ENCODE measurements at regions not wholly inside any gene's neighbourhood (a gene's known extent, or its start where the extent isn't known, plus 50 kb on each side); places are given as distances from the start of the nearest gene placed in this dataset.

GRCh38 chr3:144033863-144034262 is 62.2 kb downstream of the DIPK2A start:
- TF ChIP-seq, protein P1, sequence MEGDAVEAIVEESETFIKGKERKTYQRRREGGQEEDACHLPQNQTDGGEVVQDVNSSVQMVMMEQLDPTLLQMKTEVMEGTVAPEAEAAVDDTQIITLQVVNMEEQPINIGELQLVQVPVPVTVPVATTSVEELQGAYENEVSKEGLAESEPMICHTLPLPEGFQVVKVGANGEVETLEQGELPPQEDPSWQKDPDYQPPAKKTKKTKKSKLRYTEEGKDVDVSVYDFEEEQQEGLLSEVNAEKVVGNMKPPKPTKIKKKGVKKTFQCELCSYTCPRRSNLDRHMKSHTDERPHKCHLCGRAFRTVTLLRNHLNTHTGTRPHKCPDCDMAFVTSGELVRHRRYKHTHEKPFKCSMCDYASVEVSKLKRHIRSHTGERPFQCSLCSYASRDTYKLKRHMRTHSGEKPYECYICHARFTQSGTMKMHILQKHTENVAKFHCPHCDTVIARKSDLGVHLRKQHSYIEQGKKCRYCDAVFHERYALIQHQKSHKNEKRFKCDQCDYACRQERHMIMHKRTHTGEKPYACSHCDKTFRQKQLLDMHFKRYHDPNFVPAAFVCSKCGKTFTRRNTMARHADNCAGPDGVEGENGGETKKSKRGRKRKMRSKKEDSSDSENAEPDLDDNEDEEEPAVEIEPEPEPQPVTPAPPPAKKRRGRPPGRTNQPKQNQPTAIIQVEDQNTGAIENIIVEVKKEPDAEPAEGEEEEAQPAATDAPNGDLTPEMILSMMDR (IDR thresholded peaks at IDR 0.05) = no peak
- no peak overlapping the region for H3K27ac ChIP-seq (ENCODE audit: low read depth in 1 of 2, low read length in 2 of 2)
- no peaks in the 10 kb centered on the region for H3K9me3 ChIP-seq (ENCODE audit: control insufficient read depth in 1 of 2, insufficient read depth in 1 of 2, low read length in 2 of 2)
- H3K4me1 ChIP-seq (ENCODE audit: insufficient read depth, low read length) = no peaks in the 10 kb centered on the region
- intact Hi-C loops (cut with DNase I, micrococcal nuclease) = no loop called here
- no peak for ATAC-seq (ENCODE audit: poor library complexity)
- H3K27ac Mint-ChIP-seq = no peak overlapping the region
- no peak for DNase-seq
- H3K4me1 Mint-ChIP-seq (ENCODE audit: low read depth) = no peaks in the 10 kb centered on the region
- CTCF ChIA-PET = no interaction called here
- no peaks in the 10 kb centered on the region for H3K36me3 Mint-ChIP-seq (ENCODE audit: low read depth)
- H3K36me3 ChIP-seq (ENCODE audit: insufficient read depth, low read length) = no peaks in the 10 kb centered on the region
- no peaks in the 10 kb centered on the region for H3K27me3 Mint-ChIP-seq
- POLR2A ChIA-PET = no interaction called here
- H3K9me3 Mint-ChIP-seq = no peaks in the 10 kb centered on the region
- H3K4me3 ChIP-seq (ENCODE audit: low read length) = no peak overlapping the region
- H3K4me3 Mint-ChIP-seq = no peak overlapping the region
- no peaks in the 10 kb centered on the region for H3K27me3 ChIP-seq (ENCODE audit: control insufficient read depth in 1 of 2, insufficient read depth in 2 of 2, low read length in 2 of 2)

- no peaks in the 10 kb centered on the region for H3K9me3 Mint-ChIP-seq
- H3K4me3 Mint-ChIP-seq = no peak overlapping the region
- H3K27me3 ChIP-seq (ENCODE audit: control insufficient read depth in 1 of 2, insufficient read depth in 2 of 2, low read length in 2 of 2) = peaks cover 0 to 7% of the 10 kb centered on the region in 2 experiments
- peaks cover 5% of the 10 kb centered on the region for H3K27me3 Mint-ChIP-seq
- H3K4me1 ChIP-seq (ENCODE audit: insufficient read depth, low read length) = no peaks in the 10 kb centered on the region
- no peak overlapping the region for H3K27ac Mint-ChIP-seq
- ChIA-PET POLR2A (no interaction called here), CTCF (no interaction called here)
- intact Hi-C loops (cut with DNase I, micrococcal nuclease) = no loop called here
- no peak overlapping the region for H3K4me3 ChIP-seq (ENCODE audit: low read length)
- DNase-seq = no peak
- H3K36me3 ChIP-seq (ENCODE audit: insufficient read depth, low read length) = no peaks in the 10 kb centered on the region
- TF ChIP-seq, protein P1 (IDR thresholded peaks at IDR 0.05) = no peak
- H3K36me3 Mint-ChIP-seq (ENCODE audit: low read depth) = no peaks in the 10 kb centered on the region
- no peaks in the 10 kb centered on the region for H3K4me1 Mint-ChIP-seq (ENCODE audit: low read depth)
- no peak for ATAC-seq (ENCODE audit: poor library complexity)
- H3K27ac ChIP-seq (ENCODE audit: low read depth in 1 of 2, low read length in 2 of 2) = no peak overlapping the region
- no peaks in the 10 kb centered on the region for H3K9me3 ChIP-seq (ENCODE audit: control insufficient read depth in 1 of 2, insufficient read depth in 1 of 2, low read length in 2 of 2)
These were observed 63.2 kb downstream of the DIPK2A start for GRCh38 chr3:144034715-144035290.

DNA sequence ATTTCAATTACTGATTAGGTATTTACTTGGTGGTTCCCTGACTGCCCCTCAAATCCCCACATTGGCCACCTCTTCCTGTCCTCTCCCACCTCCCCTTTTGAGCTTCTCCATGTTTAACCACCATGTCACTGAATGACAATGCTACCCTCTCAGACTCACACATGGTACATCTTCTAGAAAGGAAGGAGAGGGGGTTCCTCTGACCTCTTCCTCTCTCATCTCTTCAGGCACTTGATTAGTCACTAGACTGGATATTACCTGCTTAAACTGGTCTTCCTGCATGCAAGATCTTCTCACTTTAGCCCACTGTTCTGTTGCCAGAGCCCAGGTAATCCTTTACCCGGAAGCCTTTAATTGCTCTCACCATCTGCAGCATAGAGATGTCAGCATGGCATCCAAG is 64.9 kb downstream of the DIPK2A start:
- Mint-ChIP-seq H3K27me3 (peaks cover 9% of the 10 kb centered on the region), H3K9me3 (no peaks in the 10 kb centered on the region), H3K27ac (no peak overlapping the region), H3K36me3 (ENCODE audit: low read depth) (no peaks in the 10 kb centered on the region), H3K4me1 (ENCODE audit: low read depth) (no peaks in the 10 kb centered on the region), H3K4me3 (no peak overlapping the region)
- H3K27ac ChIP-seq (ENCODE audit: low read depth in 1 of 2, low read length in 2 of 2) = no peak overlapping the region
- H3K36me3 ChIP-seq (ENCODE audit: insufficient read depth, low read length) = no peaks in the 10 kb centered on the region
- ChIA-PET POLR2A (no interaction called here), CTCF (no interaction called here)
- peaks cover 0 to 8% of the 10 kb centered on the region in 2 experiments for H3K27me3 ChIP-seq (ENCODE audit: control insufficient read depth in 1 of 2, insufficient read depth in 2 of 2, low read length in 2 of 2)
- H3K4me1 ChIP-seq (ENCODE audit: insufficient read depth, low read length) = no peaks in the 10 kb centered on the region
- TF ChIP-seq, protein P1 (IDR thresholded peaks at IDR 0.05) = no peak
- intact Hi-C loops (cut with DNase I, micrococcal nuclease) = no loop called here
- no peaks in the 10 kb centered on the region for H3K9me3 ChIP-seq (ENCODE audit: control insufficient read depth in 1 of 2, insufficient read depth in 1 of 2, low read length in 2 of 2)
- ATAC-seq (ENCODE audit: poor library complexity) (no peak), DNase-seq (no peak)
- H3K4me3 ChIP-seq (ENCODE audit: low read length) = no peak overlapping the region
